GM12865 (cell line): ENCODE measurements at regions not wholly inside any gene's neighbourhood (a gene's known extent, or its start where the extent isn't known, plus 50 kb on each side); places are given as distances from the start of the nearest gene placed in this dataset.

ENCODE experiments used
- DNase-seq: peaks from one replicate; pipeline ENCODE4 v3.0.0; 2010; ENCODE audit warnings: low read depth
- H3K4me3 ChIP-seq: 2 replicates; pipeline ENCODE4 v1.5.1; 2011; ENCODE audit warnings: mild to moderate bottlenecking, low read depth, low read length, control low read depth
- TF ChIP-seq, protein P1 (sequence below): IDR thresholded peaks from 2 replicates; pipeline ENCODE4 v1.5.1; 2011; ENCODE audit warnings: low read length, control low read depth, low read depth, inconsistent platforms; ENCODE audit not compliant: insufficient read depth; ENCODE audit errors: missing control alignments

GRCh38 chr17:22654447-22654846, 962.1 kb downstream of the KCNJ18 start:
- TF ChIP-seq, protein P1, sequence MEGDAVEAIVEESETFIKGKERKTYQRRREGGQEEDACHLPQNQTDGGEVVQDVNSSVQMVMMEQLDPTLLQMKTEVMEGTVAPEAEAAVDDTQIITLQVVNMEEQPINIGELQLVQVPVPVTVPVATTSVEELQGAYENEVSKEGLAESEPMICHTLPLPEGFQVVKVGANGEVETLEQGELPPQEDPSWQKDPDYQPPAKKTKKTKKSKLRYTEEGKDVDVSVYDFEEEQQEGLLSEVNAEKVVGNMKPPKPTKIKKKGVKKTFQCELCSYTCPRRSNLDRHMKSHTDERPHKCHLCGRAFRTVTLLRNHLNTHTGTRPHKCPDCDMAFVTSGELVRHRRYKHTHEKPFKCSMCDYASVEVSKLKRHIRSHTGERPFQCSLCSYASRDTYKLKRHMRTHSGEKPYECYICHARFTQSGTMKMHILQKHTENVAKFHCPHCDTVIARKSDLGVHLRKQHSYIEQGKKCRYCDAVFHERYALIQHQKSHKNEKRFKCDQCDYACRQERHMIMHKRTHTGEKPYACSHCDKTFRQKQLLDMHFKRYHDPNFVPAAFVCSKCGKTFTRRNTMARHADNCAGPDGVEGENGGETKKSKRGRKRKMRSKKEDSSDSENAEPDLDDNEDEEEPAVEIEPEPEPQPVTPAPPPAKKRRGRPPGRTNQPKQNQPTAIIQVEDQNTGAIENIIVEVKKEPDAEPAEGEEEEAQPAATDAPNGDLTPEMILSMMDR: no peak
- no peak for DNase-seq
- H3K4me3 ChIP-seq: no peak overlapping the region

- no peak overlapping the region for H3K4me3 ChIP-seq
- DNase-seq: no peak
- TF ChIP-seq, protein P1: no peak
Observed at GRCh38 chr17:22669721-22670120, 977.4 kb downstream of the KCNJ18 start.

- H3K4me3 ChIP-seq: no peak overlapping the region
- TF ChIP-seq, protein P1: no peak
- DNase-seq: no peak
Observed at GRCh38 chr17:22671110-22671509, 978.8 kb downstream of the KCNJ18 start.

DNA sequence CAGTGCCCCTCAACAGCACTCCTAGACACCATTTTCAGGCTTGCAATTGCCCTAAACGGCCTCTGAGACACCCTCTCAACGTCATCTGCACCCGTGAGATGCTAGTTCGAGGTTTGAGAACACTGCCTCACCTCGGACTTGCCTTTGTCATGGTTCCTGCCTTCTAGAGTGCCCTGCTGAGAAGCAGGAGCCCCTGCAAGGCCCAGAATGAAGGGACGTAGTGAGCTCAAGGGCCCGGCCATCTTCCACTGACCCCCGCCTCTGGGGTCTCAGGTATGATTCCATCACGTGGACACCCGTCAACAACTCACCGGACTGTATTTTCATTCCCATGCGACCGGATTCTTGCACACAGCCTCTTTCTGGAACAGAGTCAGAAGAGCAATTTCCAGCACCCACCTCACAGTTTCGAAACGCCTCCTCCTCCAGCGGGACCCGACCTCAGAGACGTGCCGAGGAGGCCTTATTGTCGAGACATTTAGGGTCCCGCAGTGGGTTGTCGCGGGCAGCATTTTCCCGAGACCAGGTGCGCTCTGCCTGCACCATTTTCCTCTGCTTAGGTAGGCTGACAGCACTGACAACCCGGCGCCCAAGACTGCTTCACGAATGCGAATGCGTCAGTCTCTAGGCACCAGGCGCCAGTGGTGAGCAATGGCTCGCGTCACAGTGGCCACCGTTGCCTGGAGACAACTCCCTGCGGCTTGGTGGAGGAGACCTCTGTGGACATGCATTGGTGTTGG, 999.9 kb downstream of the KCNJ18 start:
- TF ChIP-seq, protein P1: no peak
- H3K4me3 ChIP-seq: no peak overlapping the region
- DNase-seq: no peak

DNA sequence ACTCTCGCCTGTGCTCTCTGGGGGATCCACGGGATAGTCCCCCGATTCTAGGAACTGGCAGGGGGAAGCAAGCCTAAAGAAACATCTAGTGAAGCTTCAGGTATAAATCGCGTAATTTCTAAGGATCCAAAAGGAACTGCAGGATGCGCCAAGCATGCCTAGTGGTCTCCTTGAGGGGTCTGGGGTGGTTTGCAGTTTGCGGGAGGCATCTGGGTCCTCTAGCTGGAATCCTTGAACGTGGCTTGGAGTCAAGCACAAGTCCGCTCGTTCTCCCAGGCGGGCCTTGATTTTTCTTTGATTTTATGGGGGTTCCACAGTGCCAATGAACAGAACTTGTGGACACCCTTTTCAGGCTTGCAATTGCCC, 1000.5 kb downstream of the KCNJ18 start:
- no peak overlapping the region for H3K4me3 ChIP-seq
- TF ChIP-seq, protein P1: no peak
- no peak for DNase-seq

- DNase-seq: no peak
- TF ChIP-seq, protein P1: peak; percentile 30
Observed at GRCh38 chr17:22694362-22695227, 1002.3 kb downstream of the KCNJ18 start.

More at GRCh38 chr17:22694362-22695227, 1002.3 kb downstream of the KCNJ18 start:
- no peak overlapping the region for H3K4me3 ChIP-seq
